EL (cell line): ENCODE measurements at regions not wholly inside any gene's neighbourhood (a gene's known extent, or its start where the extent isn't known, plus 50 kb on each side); places are given as distances from the start of the nearest gene placed in this dataset.
A peak's percentile ranks its signal among the peaks of the same experiment; 100 is the strongest.
"Not testable (repeated sequence)": the region's sequence is repeated elsewhere in the genome, so short reads cannot be mapped to it uniquely, and the experiment has no call there.

Experiments
- DNase-seq: peaks from one replicate; pipeline ENCODE4 v3.0.0-alpha.2; 2016

DNA sequence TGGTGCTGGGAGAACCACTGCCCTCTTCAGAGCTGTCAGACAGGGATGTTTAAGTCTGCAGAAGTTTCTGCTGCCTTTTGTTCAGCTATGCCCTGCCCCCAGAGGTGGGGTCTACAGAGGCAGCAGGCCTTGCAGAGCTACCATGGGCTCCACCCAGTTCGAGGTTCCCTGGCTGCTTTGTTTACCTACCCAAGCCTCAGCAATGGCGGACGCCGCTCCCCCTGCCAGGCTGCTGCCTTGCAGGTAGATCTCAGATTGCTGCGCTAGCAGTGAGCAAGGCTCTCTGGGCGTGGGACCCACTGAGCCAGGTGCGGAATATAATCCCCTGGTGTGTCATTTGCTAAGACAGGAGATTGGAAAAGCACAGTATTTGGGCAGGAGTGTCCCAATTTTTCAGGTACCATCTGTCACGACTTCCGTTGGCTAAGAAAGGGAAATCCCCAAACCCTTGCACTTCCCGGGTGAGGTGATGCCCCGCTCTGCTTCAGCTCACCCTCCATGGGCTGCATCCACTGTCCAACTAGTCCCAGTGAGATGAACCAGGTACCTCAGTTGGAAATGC is 1415.5 kb downstream of the GRIK2 start:
- not testable (repeated sequence) for DNase-seq

DNA sequence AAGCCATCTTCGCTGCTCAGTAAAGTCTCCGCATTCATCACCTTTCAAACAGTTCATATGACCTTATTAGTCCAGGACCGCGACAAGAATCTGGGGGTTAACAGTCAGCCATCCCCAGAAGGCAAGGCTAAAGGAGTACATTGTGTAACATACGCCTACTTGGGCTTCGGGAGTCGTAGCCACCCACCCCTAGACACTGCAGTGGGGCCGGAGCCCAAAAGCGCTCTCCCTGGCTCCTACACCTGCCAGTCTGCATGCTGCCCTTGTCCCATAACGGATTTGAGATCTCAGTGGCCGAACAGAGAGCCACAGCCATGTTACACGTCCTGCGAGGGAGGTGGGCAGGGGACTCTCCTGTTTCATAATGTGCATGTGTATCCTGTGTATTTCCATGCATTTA is 1405.5 kb downstream of the GRIK2 start:
- DNase-seq = no peak

DNA sequence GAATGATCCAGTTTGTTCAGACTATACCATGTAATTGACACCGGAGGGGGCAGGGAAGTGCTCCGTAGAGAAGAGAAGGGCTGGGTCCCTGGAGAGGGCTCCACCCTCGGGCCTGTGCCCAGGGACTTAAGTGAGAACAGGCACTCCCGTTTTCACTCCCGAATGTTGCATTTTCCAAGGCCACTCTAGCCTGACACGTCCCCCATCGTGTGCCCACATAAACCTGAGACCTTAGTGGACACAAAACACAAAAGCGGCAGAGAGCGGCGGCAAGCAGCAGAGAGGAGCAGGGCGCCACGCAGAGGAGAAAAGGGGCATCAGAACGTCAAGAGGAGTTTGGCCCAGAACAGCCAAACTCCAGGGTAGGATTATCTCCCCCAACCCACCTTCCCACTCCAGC is 1405.1 kb downstream of the GRIK2 start:
- DNase-seq = peak; percentile 4

DNA sequence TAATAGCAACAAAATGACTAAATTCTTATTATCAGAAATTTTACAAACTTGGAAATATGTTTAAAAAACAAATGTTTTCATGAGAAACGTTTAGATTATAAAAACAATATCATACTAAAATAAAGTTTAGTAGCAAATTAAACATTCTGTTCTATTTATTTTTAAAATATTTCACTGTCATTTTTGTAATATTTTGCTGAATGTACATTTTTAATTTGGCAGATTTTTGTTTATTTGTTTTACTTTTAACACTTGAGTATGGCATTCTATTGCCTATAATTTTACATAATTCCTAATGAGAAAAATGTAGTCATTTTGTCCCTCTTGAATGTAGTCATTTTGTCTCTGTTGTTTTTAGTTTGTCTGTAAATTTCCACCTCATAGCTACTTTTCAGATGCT is 1400.2 kb downstream of the GRIK2 start:
- no peak for DNase-seq

DNA sequence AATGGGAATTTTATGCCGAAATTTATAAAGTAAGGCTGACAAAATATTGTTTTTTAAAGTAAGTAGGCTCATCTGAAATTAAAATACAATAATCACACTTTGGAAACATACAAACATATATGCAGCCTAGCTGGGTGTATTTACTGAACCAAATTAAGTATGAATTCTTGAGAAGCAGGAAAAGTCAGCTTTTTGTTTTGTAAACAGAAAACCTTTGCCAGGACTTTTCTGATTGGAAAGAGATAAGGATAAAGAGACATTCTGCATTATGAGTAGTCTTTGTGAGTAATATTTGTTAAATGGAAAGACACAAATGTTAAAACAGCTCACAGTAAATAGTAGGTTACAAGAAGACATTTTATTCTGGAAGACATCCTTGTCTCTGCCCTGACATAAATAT is 1380.8 kb downstream of the GRIK2 start:
- DNase-seq = no peak

DNA sequence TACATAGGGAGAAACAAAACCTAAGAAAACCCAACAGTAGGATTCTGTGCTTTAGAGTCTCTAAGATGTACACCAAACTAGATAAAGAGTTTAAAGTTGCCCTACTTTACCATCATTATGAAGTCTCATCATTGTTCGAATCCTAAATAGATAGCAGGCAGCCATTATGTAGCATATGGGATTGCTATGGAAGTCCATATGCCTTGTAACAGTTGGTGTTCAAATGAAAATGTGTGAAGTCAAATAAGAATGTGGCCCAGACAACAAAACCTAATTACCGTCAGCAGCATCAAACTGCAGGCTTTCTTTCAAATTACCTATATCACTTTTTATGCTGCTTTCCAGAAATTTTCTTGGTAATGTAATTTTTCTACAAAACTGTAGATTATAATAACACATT is 1380.1 kb downstream of the GRIK2 start:
- no peak for DNase-seq

DNA sequence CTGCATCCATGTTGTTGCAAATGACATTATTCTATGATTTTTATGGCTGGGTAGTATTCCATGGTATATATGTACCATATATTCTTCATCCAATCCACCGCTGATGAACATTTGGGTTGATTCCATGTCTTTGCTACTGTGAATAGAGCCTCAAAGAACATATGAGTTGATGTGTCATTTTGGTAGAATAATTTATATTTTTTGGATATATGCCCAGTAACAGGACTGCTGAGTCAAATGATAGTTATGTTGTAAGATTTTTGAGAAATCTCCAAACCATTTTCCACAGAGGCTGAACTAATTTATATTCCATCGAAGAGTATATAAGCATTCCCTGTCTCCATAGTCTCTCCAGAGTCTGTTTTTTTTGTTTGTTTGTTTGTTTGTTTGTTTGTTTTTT is 1373.5 kb downstream of the GRIK2 start:
- DNase-seq = peak; percentile 44

DNA sequence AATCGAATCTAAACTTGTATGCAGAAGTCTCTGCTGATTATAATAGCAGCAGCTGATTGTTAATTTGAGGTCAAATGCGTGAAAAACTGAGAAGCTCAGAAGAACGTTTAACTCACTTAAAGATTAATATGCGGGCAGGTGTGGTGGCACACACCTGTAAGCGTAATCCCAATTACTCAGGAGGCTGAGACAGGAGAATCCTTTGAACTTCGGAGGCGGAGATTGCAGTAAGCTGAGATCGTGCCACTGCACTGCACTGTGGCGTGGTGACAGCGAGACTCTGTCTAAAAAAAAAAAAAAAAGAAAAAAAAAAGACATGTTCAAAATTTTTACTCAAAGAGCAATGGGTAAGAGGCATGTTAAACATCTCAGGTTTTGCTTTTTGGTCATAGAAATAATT is 1370.8 kb downstream of the GRIK2 start:
- no peak for DNase-seq

DNA sequence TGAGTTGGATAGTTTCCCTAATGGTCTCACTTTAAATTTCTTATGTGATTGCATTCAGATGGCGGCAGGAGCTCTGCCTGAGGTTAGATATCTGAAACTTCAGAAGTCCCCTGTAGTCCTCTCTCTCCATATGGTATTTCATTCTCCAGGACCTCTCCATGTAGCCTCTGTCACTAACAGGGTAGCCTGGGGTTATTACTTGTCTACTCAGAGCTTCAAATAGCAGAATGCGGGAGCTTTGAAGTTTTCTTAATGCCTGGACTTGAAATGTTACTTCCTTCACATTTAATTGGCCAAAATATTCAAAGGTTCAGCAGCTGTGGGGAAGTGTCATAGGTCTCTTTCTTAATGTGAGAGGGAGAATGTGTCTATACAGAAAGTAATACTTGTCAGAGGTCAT is 1370.4 kb downstream of the GRIK2 start:
- DNase-seq = no peak

DNA sequence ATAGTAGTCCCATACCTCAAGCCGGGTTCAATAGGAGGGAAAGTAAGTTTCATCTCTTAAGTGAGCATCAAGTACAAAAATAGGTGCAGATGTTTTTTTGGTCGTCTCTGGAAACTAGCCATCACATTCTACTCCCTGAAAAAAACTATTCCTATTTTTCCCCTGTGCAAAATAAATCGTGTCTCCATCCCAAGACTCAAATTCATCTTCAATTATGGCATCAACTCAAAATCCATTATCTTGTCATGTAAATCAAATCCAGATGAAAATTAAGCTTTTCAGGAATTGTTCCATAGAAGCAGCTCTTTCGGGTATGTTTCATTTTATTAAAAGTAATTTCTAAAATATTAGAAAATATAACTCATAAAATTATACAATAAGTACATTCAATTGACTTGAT is 1368.4 kb downstream of the GRIK2 start:
- no peak for DNase-seq

DNA sequence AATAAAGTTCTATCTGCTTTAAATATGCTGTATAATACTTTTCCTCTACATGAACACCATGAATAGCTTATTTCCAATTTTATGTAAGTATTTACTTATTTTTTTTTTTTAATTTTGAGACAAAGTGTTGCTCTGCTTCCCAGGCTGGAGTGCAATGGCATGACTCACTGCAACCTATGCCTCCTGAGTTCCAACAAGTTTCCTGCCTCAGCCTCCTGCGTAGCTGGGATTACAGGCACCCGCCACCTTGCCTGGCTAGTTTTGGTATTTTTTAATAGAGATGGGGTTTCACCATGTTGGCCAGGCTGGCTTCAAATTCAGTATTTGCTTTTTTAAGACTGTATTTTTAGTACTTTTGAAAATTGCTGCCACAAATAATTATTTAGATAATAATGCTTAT is 1365.9 kb downstream of the GRIK2 start:
- peak; percentile 32 for DNase-seq

DNA sequence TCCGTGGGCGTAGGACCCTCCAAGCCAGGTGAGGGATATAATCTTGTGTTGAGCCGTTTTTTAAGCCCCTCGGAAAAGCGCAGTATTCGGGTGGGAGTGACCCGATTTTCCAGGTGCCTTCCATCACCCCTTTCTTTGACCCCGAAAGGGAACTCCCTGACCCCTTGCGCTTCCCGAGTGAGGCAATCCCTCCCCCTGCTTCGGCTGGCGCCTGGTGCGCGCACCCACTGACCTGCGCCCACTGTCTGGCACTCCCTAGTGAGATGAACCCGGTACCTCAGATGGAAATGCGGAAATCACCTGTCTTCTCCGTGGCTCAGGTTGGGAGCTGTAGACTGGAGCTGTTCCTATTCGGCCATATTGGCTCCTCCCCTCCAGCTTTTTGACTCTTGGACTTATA is 1365.0 kb downstream of the GRIK2 start:
- DNase-seq = not testable (repeated sequence)

DNA sequence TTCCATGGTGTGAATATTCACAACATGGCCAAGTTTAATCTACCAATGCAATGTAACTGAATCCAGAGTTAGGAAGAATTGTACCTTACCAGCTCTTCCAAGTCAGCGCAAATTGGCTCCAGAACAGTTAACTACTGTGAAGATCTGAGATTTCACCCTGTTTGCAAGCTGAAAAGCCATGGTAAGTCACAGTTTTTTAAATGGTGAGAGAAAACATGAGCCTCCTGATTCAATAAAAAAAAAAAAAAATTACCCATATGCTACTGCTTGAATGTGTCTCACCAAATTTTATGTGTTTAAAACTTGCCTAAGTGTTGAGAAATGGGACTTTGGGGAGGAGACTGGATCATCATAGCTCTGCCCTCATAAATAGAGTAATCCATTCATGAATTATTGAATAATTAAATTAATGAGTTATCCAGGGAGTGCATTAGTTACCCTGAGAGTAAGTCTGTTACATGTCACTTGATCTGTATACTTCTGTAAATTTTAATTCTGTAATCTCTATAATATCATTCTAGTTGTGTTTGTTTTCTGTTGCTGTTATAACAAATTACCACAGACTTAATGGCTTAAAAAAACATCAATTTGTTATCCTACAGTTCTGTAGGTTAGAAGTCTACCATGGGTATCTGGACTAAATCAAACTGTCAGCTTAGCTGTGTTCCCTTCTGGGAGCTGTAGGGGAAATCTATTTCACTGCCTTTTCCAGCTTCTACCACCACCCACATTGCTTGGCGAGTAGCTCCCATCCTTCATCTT is 1355.9 kb downstream of the GRIK2 start:
- DNase-seq = no peak

DNA sequence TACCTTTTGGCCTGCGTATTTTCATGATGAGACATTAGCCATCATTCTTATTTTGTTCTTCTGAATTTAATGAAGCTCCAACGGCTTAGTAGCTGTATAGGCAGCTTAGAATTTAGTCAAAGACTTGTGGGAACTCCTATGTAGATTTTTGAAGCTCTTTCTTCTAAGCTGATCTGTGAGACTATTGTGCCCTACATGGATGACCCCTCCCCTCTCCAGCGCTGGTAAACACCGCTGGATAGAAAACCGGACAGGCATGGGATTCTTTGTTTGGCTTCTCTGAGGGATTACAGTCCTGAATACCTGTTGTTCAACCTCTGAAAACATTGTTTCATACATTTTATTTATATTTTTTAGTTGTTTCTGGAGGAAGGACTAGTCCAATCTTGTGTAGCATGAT is 1353.4 kb downstream of the GRIK2 start:
- DNase-seq = no peak

DNA sequence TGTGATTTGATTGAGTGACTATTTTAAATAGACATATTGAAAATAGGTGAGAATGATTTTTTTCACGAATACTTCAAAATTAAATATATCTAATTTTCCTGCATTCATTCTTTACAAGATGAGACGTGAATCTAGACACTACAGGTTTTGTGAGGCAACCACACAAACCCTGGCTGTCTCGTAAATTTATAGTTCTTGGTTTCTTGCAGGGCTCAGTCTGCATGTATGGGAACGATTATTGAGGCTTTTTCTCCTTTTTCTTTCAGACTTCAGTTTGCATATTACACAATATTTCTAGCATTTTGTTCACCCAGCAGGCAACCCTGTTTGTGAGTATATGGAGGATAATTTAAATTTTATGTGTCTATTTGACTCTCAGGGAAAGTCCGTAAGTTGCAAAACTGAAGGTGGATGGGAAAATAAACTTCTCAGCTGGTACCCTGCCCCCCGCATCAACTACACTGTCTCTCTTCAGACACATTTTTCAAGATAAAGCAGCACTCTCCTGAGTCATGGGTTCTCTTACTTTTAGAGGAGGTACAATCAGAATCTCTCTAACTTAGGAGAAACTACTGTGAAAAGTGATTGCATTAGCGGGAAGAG is 1349.3 kb downstream of the GRIK2 start:
- no peak for DNase-seq

DNA sequence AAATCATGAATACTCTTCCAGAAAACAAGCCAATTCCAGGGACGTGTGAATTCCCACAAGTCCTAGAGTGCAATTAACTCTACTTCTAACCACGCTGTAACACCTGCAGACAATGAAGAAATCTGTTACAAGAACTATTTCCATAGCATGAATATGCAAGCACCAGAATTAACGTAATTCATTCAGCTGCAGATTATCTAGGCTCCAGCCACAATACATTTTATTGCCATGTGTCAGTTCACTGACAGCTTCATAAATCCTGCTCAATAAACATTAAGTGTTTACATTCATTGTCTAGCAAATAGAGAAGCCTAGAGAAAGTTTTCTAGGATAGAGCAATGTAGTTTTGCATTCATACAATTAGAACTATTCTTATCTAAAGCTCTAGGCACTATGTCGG is 1348.5 kb downstream of the GRIK2 start:
- no peak for DNase-seq

DNA sequence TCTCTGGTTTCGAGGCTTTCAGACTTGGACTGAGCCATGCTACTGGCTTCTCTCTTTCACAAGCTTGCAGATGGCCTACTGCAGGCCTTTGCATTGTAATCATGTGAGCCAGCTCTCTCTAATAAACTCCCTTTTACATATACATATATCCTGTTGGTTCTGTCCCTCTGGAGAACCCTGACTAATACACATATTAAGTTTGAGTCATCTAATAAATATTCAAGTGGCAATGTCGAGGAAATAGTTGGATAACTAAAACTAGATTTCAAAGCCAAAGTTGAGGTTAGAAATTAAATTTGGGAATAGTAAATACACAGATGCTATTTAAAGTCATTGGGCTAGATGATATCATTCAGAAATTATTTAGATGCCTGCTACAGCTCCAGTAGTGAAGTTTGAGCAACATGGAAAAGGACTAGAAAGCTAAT is 1343.4 kb downstream of the GRIK2 start:
- DNase-seq = peak; percentile 90

DNA sequence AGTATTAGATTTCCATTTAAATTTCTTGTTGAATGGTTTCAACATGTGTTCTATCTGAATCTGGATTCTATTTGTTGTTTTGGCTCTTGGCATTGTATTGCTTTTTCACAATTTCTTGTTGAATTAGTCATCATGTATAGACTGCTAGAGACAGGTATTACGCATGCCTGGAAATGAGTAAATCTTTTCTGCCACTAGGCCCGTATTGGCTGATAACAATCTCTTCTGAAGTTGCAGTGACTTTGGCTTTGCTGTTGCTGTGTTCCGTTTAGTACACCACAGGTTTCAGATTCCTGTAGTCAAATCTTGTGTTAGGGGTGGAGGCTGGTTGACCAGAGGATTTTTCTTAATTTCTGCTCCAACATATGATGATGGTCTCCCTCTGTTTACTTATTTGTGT is 1339.4 kb downstream of the GRIK2 start:
- DNase-seq = peak; percentile 54

DNA sequence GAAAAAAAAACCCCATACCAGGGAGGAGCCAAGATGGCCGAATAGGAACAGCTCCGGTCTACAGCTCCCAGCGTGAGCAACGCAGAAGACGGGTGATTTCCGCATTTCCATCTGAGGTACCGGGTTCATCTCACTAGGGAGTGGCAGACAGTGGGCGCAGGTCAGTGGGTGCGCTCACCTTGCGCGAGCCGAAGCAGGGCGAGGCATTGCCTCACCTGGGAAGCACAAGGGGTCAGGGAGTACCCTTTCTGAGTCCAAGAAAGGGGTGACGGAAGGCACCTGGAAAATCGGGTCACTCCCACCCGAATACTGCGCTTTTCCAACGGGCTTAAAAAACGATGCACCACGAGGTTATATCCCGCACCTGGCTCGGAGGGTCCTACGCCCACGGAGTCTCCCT is 1328.6 kb downstream of the GRIK2 start:
- not testable (repeated sequence) for DNase-seq

DNA sequence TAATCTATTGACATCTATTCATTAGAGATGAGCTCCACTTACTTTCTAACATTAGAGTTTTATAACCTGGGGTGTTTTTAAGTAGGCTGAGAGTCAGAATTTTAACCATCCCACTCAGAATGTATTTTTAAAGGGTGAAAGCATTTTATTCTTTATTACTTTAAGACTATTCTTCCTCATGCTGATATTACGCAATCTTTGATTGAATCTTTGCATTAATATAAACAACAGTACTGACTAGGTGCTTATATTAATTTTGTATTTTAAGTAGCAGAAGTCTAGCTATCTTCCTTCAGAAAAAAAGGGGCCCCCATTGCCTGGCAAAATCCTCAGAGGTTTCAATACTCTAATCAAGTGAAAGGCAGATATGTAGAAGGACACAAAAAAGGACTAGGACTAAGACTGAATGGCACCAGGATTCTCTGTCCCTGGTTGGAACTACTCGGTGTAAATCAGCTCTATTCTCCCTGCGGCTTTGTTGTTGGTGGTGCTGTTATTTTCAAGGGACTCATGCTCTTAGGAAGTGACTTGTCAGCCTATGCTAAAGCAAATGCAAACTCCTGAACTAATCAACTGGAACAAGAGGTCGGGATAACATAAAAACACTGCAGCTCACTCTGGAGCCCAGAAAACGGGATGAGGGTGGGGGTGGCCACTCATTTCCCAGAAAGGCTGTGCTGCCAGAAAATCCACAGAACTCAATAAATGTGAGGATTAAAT is 1324.4 kb downstream of the GRIK2 start:
- no peak for DNase-seq

DNA sequence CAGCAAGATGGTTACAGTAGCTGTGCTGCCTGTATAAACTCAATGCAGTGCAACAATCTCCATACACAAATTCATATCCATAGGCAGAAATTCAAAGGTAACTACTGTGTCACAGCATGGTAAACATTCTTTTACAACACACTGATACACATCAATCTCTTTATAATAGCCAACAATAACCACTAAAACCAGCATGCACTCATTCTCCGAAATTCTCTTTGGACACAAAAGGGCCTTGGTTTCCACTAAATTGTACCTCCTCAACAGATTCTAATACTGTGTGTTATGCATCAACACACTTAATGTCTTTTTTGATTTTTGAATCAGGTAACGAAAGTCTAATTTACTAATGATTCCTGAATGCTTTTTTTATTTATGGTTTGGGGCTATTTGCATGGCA is 1323.7 kb downstream of the GRIK2 start:
- DNase-seq = no peak

DNA sequence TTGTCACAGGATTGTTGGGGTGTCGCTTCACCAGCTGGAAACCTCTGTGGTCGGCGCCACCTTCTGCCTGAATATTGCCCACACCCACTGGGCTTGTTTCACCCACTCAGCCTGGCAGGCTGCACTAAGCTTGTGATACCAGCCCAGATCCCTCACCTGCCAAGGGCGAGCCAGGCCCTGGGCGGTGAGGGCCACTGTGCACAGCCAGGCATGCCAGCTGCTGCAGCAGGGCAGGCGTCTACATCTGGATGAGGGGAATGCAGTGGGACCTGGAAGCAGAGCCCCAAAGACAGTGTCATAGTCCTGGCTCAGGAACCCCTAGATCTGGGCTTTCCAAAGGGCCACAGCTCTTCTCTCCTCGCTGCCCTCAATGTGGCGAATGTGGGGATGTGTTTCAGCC is 1307.5 kb downstream of the GRIK2 start:
- DNase-seq = no peak

DNA sequence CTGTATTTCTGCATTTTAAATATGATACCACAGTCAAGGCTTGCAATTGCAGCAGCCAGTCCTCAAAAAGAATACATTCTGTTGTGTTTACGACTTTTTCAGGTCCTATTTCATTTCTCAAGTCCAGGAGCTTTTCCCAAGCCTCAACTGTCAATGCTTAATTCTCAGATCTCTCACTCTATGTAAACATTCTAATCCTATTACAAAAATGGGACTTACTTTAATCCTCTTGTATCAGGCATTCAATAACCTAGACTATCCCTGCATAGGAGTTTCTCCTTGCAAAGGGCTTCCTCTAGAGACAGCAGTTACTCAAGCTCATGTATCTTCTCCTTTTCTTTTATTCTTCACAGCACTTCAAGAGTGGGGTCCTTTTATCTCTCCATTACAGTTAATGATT is 1293.0 kb downstream of the GRIK2 start:
- DNase-seq = no peak

DNA sequence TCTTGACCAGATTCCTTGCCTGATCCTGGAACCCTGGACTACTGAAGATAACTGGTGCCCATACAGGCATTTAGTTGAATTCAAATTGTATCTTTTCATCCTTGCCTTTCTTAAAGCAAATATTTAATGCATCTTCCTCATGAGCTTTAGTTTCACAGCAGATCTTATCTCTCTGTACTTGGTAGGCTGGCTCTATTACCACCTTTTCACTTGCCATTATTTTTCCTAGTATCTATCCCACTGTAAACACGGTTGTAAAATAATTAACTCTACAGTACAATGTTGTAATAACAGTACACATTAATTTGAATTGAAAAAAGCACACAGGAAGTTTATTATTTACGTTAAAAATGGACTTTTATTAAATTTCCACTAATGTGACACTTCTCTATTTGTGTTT is 1286.9 kb downstream of the GRIK2 start:
- DNase-seq = no peak
